Cerebellar nuclear complex (tissue), 1 donor: ENCODE measurements at regions not wholly inside any gene's neighbourhood (a gene's known extent, or its start where the extent isn't known, plus 50 kb on each side); places are given as distances from the start of the nearest gene placed in this dataset.

Experiments used
- DNase-seq, 2 experiments: peaks; one replicate each; lab custom pipeline; 2025; lab: John Stamatoyannopoulos, UW

GRCh38 chr20:39489986-39490560 lies 527.9 kb downstream of the DHX35 start:
- no peak for DNase-seq

GRCh38 chr20:39480276-39481043 lies 518.3 kb downstream of the DHX35 start:
- DNase-seq: no peak

- DNase-seq: no peak
Measured at GRCh38 chr20:39479196-39479810, 517.2 kb downstream of the DHX35 start.

GRCh38 chr20:39474879-39475278 lies 512.7 kb downstream of the DHX35 start:
- no peak for DNase-seq

- no peak for DNase-seq
Measured at GRCh38 chr20:39473536-39473935, 511.4 kb downstream of the DHX35 start.

- DNase-seq: no peak
Measured at GRCh38 chr20:39468703-39469102, 506.6 kb downstream of the DHX35 start.

- DNase-seq: no peak
Measured at GRCh38 chr20:39464238-39464637, 502.1 kb downstream of the DHX35 start.

- DNase-seq: no peak
Measured at GRCh38 chr20:39462416-39462945, 500.3 kb downstream of the DHX35 start.

GRCh38 chr20:39458452-39458851 lies 496.3 kb downstream of the DHX35 start:
- DNase-seq: no peak

- no peak for DNase-seq
Measured at GRCh38 chr20:39453890-39454289, 491.7 kb downstream of the DHX35 start.

GRCh38 chr20:39452583-39453340 lies 490.6 kb downstream of the DHX35 start:
- no peak for DNase-seq

GRCh38 chr20:39451386-39451785 lies 489.2 kb downstream of the DHX35 start:
- no peak for DNase-seq

GRCh38 chr20:39446397-39446796 lies 484.3 kb downstream of the DHX35 start:
- DNase-seq: no peak

GRCh38 chr20:39445095-39445494 lies 483.0 kb downstream of the DHX35 start:
- DNase-seq: no peak

GRCh38 chr20:39433466-39433865 lies 471.3 kb downstream of the DHX35 start:
- DNase-seq: no peak

GRCh38 chr20:39431091-39431880 lies 469.1 kb downstream of the DHX35 start:
- DNase-seq: no peak

GRCh38 chr20:39429726-39430125 lies 467.6 kb downstream of the DHX35 start:
- no peak for DNase-seq

GRCh38 chr20:39424962-39425678 lies 463.0 kb downstream of the DHX35 start:
- no peak for DNase-seq

GRCh38 chr20:39421571-39422105 lies 459.5 kb downstream of the DHX35 start:
- no peak for DNase-seq

GRCh38 chr20:39412091-39412490 lies 449.9 kb downstream of the DHX35 start:
- DNase-seq: no peak

- DNase-seq: no peak
Measured at GRCh38 chr20:39399463-39399862, 437.3 kb downstream of the DHX35 start.
